CD14-positive monocyte (primary cell): ENCODE measurements at regions not wholly inside any gene's neighbourhood (a gene's known extent, or its start where the extent isn't known, plus 50 kb on each side); places are given as distances from the start of the nearest gene placed in this dataset.

Experiments
- DNase-seq, 3 donors: peaks; one replicate each; pipeline ENCODE4 v3.0.0-alpha.2; 2011 to 2022
- H2AFZ ChIP-seq: 2 replicates; pipeline ENCODE4 v1.6.0; 2012; ENCODE audit warnings: mild to moderate bottlenecking, low read depth, low read length, inconsistent platforms; ENCODE audit not compliant: insufficient read depth, poor library complexity, severe bottlenecking
- H3K27ac ChIP-seq, 2 donors: 1 replicate in 1 of 2; 2 replicates in 1 of 2; pipeline ENCODE4 v1.5.1; 2012 to 2013; ENCODE audit warnings: low read length in 2 of 2, control low read depth in 1 of 2, inconsistent platforms in 1 of 2, low read depth in 1 of 2, mild to moderate bottlenecking in 1 of 2
- H3K27me3 ChIP-seq, 2 donors: one replicate each; pipeline versions ENCODE4 v1.6.0 to v1.6.1; 2011 to 2013; ENCODE audit warnings: low read length in 2 of 2; ENCODE audit not compliant: control insufficient read depth in 2 of 2, insufficient read depth in 2 of 2
- H3K36me3 ChIP-seq, 2 donors: replicated peaks in 1 of 2; 1 replicate in 1 of 2; 2 replicates in 1 of 2; pipeline versions ENCODE4 v1.5.1 to v1.6.1; 2012 to 2013; ENCODE audit warnings: low read length in 2 of 2, control low read depth in 1 of 2, inconsistent platforms in 1 of 2, mild to moderate bottlenecking in 1 of 2; ENCODE audit not compliant: insufficient read depth in 2 of 2, control insufficient read depth in 1 of 2
- H3K4me1 ChIP-seq, 2 donors: 1 replicate in 1 of 2; 2 replicates in 1 of 2; pipeline versions ENCODE4 v1.5.1 to v1.6.1; 2012 to 2013; ENCODE audit warnings: low read length in 2 of 2, control low read depth in 1 of 2, inconsistent platforms in 1 of 2, mild to moderate bottlenecking in 1 of 2, moderate library complexity in 1 of 2; ENCODE audit not compliant: insufficient read depth in 2 of 2, control insufficient read depth in 1 of 2
- H3K4me2 ChIP-seq: replicated peaks from 2 replicates; pipeline ENCODE3; 2012; ENCODE audit warnings: low read length, moderate library complexity, mild to moderate bottlenecking; ENCODE audit not compliant: poor library complexity, severe bottlenecking; ENCODE audit errors: extremely low read depth
- H3K4me3 ChIP-seq, 3 experiments: fragments of 200-600 bp in 1 of 3; sonication (generic) in 1 of 3; replicated peaks in 1 of 3; 1 replicate in 2 of 3; 2 replicates in 1 of 3; pipeline ENCODE4 v1.5.1; 2011 to 2013; ENCODE audit warnings: low read length in 3 of 3, mild to moderate bottlenecking in 3 of 3, control low read depth in 2 of 3, low read depth in 2 of 3, inconsistent platforms in 1 of 3, moderate library complexity in 1 of 3
- H3K79me2 ChIP-seq: 2 replicates; pipeline ENCODE4 v1.6.0; 2012; ENCODE audit warnings: mild to moderate bottlenecking, control low read depth, inconsistent platforms, low read length, moderate library complexity; ENCODE audit not compliant: insufficient read depth
- H3K9ac ChIP-seq: 2 replicates; pipeline ENCODE4 v1.6.0; 2017; ENCODE audit warnings: low read length, mild to moderate bottlenecking; ENCODE audit not compliant: insufficient read depth, poor library complexity, severe bottlenecking
- H3K9me3 ChIP-seq, 2 donors: replicated peaks in 1 of 2; 1 replicate in 1 of 2; 2 replicates in 1 of 2; pipeline versions ENCODE4 v1.5.1 to v1.6.1; 2012 to 2013; ENCODE audit warnings: low read length in 2 of 2, control low read depth in 1 of 2; ENCODE audit not compliant: control insufficient read depth in 1 of 2, insufficient read depth in 1 of 2
- H4K20me1 ChIP-seq: 2 replicates; pipeline ENCODE4 v1.6.0; 2012; ENCODE audit warnings: mild to moderate bottlenecking, low read length, control low read depth, moderate library complexity; ENCODE audit not compliant: insufficient read depth
- H3K27ac Mint-ChIP-seq, 7 donors: one replicate each; pipeline ENCODE4 v1.8.0; 2020; ENCODE audit warnings: mild to moderate bottlenecking in 7 of 7, mixed read lengths in 7 of 7, moderate library complexity in 6 of 7, inconsistent platforms in 2 of 7
- H3K27me3 Mint-ChIP-seq, 3 donors: one replicate each; pipeline ENCODE4 v1.8.0; 2021 to 2022; ENCODE audit warnings: low read depth in 3 of 3, mild to moderate bottlenecking in 3 of 3, mixed read lengths in 3 of 3, moderate library complexity in 3 of 3, inconsistent platforms in 1 of 3
- H3K36me3 Mint-ChIP-seq, 2 donors: one replicate each; pipeline ENCODE4 v1.8.0; 2020; ENCODE audit warnings: mixed read lengths in 2 of 2, inconsistent platforms in 1 of 2, mild to moderate bottlenecking in 1 of 2
- H3K4me1 Mint-ChIP-seq: one replicate; pipeline ENCODE4 v1.8.0; 2020; ENCODE audit warnings: mild to moderate bottlenecking, mixed read lengths
- H3K4me3 Mint-ChIP-seq, 2 donors: one replicate each; pipeline ENCODE4 v1.8.0; 2020; ENCODE audit warnings: mild to moderate bottlenecking in 2 of 2, mixed read lengths in 2 of 2, moderate library complexity in 1 of 2
- H3K9me3 Mint-ChIP-seq, 7 donors: one replicate each; pipeline ENCODE4 v1.8.0; 2020 to 2022; ENCODE audit warnings: mixed read lengths in 7 of 7, mild to moderate bottlenecking in 6 of 7, moderate library complexity in 6 of 7, inconsistent platforms in 2 of 7
- WGBS: methylation state at CpG from one replicate; pipeline ENCODE4 v1.1.5; 2013; ENCODE audit warnings: missing lambda C conversion rate; ENCODE audit not compliant: insufficient coverage; 5-methylcytosine and 5-hydroxymethylcytosine counted together
- intact Hi-C, 2 donors: fragments of 100-400 bp; cut with micrococcal nuclease; formaldehyde crosslinking; loops; one replicate each; pipeline versions ENCODE4 v1.15.0 to v1.15.1; 2023
- TF ChIP-seq, protein P1 (sequence below): fragments of 200-600 bp; IDR thresholded peaks from one replicate; pipeline ENCODE4 v1.8.0; 2022; ENCODE audit warnings: antibody characterized with exemption, mild to moderate bottlenecking

DNA sequence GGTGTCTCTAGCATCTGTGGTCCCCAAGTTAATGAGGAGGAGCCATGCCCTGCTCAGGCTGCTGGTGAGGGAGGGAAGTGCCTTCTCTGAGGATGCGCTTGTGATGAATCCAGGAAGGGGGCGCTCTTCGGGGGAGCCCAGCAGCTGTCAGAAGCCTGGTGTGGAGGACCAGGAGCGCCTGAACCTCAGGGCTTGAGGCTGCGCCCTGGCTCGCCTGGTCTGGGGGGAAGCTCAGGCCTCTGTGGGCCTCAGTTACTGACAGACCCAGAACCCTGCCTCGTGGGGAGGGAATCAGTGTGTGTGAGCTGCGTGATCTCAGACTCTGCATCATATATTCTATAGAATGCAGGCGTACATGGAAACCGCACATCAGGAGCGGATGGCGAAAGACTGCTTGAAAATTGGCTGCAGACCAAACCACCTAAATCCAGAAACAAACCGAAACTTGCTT, 126.1 kb downstream of the SEC14L1 start:
- peaks cover 13 to 15% of the 10 kb centered on the region in 2 donors for H3K4me1 ChIP-seq
- no peaks in the 10 kb centered on the region for H3K27me3 ChIP-seq
- H3K27ac ChIP-seq = peak overlapping the region in 1 of 2 donors; percentile 12
- DNase-seq = peak; percentile 54 to 66 (median 65)
- peaks cover 0 to 3% (median 0%) of the 10 kb centered on the region in 7 donors for H3K9me3 Mint-ChIP-seq
- TF ChIP-seq, protein P1, sequence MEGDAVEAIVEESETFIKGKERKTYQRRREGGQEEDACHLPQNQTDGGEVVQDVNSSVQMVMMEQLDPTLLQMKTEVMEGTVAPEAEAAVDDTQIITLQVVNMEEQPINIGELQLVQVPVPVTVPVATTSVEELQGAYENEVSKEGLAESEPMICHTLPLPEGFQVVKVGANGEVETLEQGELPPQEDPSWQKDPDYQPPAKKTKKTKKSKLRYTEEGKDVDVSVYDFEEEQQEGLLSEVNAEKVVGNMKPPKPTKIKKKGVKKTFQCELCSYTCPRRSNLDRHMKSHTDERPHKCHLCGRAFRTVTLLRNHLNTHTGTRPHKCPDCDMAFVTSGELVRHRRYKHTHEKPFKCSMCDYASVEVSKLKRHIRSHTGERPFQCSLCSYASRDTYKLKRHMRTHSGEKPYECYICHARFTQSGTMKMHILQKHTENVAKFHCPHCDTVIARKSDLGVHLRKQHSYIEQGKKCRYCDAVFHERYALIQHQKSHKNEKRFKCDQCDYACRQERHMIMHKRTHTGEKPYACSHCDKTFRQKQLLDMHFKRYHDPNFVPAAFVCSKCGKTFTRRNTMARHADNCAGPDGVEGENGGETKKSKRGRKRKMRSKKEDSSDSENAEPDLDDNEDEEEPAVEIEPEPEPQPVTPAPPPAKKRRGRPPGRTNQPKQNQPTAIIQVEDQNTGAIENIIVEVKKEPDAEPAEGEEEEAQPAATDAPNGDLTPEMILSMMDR = peak; percentile 68
- no peak overlapping the region for H3K9ac ChIP-seq
- peak overlapping the region in 5 of 7 donors; percentile 26 to 91 (median 60) for H3K27ac Mint-ChIP-seq
- 19% methylated on average over 8 of the region's 13 CpGs for WGBS
- H3K4me3 Mint-ChIP-seq = peak overlapping the region; percentile 67 to 72
- H2AFZ ChIP-seq = peak overlapping the region; percentile 54
- no peaks in the 10 kb centered on the region for H3K9me3 ChIP-seq
- H3K36me3 Mint-ChIP-seq = no peaks in the 10 kb centered on the region
- intact Hi-C loops = no loop called here
- H4K20me1 ChIP-seq = no peaks in the 10 kb centered on the region
- peak overlapping the region; percentile 48 for H3K4me2 ChIP-seq
- no peaks in the 10 kb centered on the region for H3K79me2 ChIP-seq
- H3K27me3 Mint-ChIP-seq = peaks cover 7 to 22% (median 8%) of the 10 kb centered on the region in 3 donors
- H3K4me1 Mint-ChIP-seq = peaks cover 26% of the 10 kb centered on the region
- peak overlapping the region in 1 of 3 experiments; percentile 41 for H3K4me3 ChIP-seq
- no peaks in the 10 kb centered on the region for H3K36me3 ChIP-seq

- no peak overlapping the region for H2AFZ ChIP-seq
- no peak overlapping the region for H3K4me3 ChIP-seq
- peaks cover 0 to 3% of the 10 kb centered on the region in 2 donors for H3K36me3 Mint-ChIP-seq
- H3K9ac ChIP-seq = no peak overlapping the region
- H3K27me3 ChIP-seq = no peaks in the 10 kb centered on the region
- DNase-seq = no peak
- H3K4me1 Mint-ChIP-seq = peaks cover 40% of the 10 kb centered on the region
- no peak overlapping the region for H3K4me2 ChIP-seq
- no peak overlapping the region for H3K27ac ChIP-seq
- no peaks in the 10 kb centered on the region for H3K36me3 ChIP-seq
- TF ChIP-seq, protein P1 = no peak
- peaks cover 5 to 16% (median 11%) of the 10 kb centered on the region in 3 donors for H3K27me3 Mint-ChIP-seq
- no peak overlapping the region for H3K27ac Mint-ChIP-seq
- intact Hi-C loops = no loop called here
- H4K20me1 ChIP-seq = no peaks in the 10 kb centered on the region
- no peak overlapping the region for H3K4me3 Mint-ChIP-seq
- no peaks in the 10 kb centered on the region for H3K79me2 ChIP-seq
- H3K4me1 ChIP-seq = peaks cover 30 to 36% of the 10 kb centered on the region in 2 donors
- H3K9me3 ChIP-seq = peaks cover 0 to 5% of the 10 kb centered on the region in 2 donors
- H3K9me3 Mint-ChIP-seq = peaks cover 0 to 12% (median 2%) of the 10 kb centered on the region in 7 donors
- 70% methylated on average over 10 of the region's 18 CpGs for WGBS
Observed at GRCh38 chr17:77269696-77270681, 129.2 kb downstream of the SEC14L1 start.
